Gastroesophageal sphincter (tissue), 3 donors: ENCODE measurements at regions not wholly inside any gene's neighbourhood (a gene's known extent, or its start where the extent isn't known, plus 50 kb on each side); places are given as distances from the start of the nearest gene placed in this dataset.

ENCODE experiments used
- CTCF ChIP-seq, 4 experiments: fragments of 200-600 bp in 2 of 4; fragments of 450-650 bp in 2 of 4; sonication (generic) in 1 of 4; IDR thresholded peaks; one replicate each; pipeline ENCODE4 v1.5.1; 2017 to 2019; ENCODE audit warnings: antibody characterized with exemption in 4 of 4, mild to moderate bottlenecking in 2 of 4, moderate library complexity in 2 of 4
- EP300 ChIP-seq: sonication (generic); formaldehyde crosslinking; IDR thresholded peaks from one replicate; pipeline ENCODE4 v1.6.1; 2017; ENCODE audit warnings: antibody characterized with exemption, mild to moderate bottlenecking
- POLR2A ChIP-seq, 2 donors: fragments of 450-650 bp; IDR thresholded peaks; one replicate each; pipeline ENCODE4 v1.6.1; 2017; ENCODE audit warnings: antibody characterized with exemption in 2 of 2, mild to moderate bottlenecking in 2 of 2, moderate library complexity in 1 of 2
- POLR2AphosphoS5 ChIP-seq: sonication (generic); formaldehyde crosslinking; IDR thresholded peaks from one replicate; pipeline ENCODE4 v1.6.1; 2017; ENCODE audit warnings: antibody characterized with exemption

GRCh38 chr11:109796253-109796652 lies 296.9 kb upstream of the ZC3H12C start:
- no peak for TF ChIP-seq CTCF (IDR thresholded peaks at IDR 0.05)
- TF ChIP-seq POLR2A (IDR thresholded peaks at IDR 0.05): no peak
- TF ChIP-seq POLR2AphosphoS5: no peak
- TF ChIP-seq EP300: no peak
